HG03575 (cell line): ENCODE measurements at regions not wholly inside any gene's neighbourhood (a gene's known extent, or its start where the extent isn't known, plus 50 kb on each side); places are given as distances from the start of the nearest gene placed in this dataset.

ENCODE experiments used
- ATAC-seq: cut with Tn5 transposase; IDR thresholded peaks from one replicate; pipeline ENCODE4 v1.9.1; 2021; ENCODE audit not compliant: unreplicated experiment, insufficient number of reproducible peaks, low FRiP score; ENCODE audit errors: extremely low read depth

GRCh38 chr7:84479059-84479458, 284.5 kb upstream of the SEMA3A start:
- no peak for ATAC-seq

DNA sequence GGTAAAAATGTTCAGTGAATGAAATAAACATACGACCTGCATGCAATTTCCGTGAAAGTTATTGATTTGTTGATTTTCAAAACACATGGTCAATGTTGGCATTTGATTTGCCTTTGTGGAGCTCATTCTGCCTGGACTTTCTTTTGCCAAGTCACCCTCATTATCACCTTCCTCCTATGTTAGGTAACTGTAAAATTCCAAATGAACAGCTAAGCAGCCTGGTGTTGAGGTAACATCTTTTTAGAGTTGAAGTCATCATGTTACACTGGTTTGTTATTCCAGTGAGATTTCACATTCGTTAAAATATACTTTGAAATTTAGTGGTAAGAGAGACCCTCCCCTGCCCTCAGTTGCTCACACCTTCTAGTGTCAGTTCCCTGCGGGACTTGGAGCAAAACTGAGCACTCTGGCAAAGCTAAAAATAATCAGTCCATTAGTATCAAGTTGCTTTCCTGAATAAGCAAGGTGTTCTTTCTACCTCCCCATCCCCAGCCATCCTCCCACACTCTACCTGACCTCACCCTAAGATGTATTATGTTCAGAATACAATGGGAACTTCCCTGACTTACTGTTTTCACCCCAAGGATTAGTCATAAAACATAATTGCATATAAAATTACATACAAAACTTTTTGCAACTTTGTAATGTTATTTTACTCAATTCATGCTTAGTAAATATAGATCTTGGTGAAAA, 283.3 kb upstream of the SEMA3A start:
- ATAC-seq: no peak

DNA sequence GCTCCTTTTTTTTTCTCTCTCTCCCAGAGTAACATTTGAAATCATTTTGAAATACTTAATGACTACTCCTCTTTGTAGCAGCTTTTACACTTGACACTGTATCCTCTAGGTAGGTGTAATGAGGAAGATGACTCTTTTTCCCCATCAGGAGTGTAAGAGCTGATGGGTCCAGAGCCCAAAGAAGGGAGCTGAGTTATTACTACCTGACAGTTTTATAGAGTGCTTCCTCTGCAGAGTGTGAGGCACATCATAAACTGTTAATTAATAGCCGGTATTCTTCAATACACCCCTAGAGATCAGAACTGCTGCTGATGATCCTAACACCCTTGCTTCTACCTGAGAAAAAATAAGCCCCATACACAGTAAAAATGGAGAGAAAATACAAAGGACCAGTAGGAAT, 279.8 kb upstream of the SEMA3A start:
- no peak for ATAC-seq

DNA sequence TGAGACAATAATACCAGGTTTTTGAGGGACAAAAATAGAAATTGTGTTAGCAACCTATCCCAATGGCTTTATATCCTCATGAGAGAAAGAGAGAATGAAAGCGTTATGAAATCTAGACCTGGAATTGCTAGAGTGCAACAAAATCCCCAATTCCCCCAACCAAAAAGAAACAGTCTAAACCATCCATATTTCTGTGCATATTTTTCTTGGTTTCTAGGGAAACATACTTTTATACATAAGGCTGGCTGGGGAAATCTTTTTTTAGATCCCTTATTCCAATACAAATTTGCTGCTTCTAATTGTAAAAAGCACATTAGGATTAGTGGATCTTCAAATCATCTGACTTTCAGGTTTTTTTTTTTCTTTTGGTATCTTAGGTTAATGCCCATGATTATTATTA, 277.0 kb upstream of the SEMA3A start:
- ATAC-seq: no peak

- no peak for ATAC-seq
Measured at GRCh38 chr7:84469034-84469433, 274.4 kb upstream of the SEMA3A start.

GRCh38 chr7:84462259-84462658, 267.7 kb upstream of the SEMA3A start:
- no peak for ATAC-seq

- no peak for ATAC-seq
Measured at GRCh38 chr7:84461093-84461492, 266.5 kb upstream of the SEMA3A start.

- ATAC-seq: no peak
Measured at GRCh38 chr7:84455788-84456187, 261.2 kb upstream of the SEMA3A start.

DNA sequence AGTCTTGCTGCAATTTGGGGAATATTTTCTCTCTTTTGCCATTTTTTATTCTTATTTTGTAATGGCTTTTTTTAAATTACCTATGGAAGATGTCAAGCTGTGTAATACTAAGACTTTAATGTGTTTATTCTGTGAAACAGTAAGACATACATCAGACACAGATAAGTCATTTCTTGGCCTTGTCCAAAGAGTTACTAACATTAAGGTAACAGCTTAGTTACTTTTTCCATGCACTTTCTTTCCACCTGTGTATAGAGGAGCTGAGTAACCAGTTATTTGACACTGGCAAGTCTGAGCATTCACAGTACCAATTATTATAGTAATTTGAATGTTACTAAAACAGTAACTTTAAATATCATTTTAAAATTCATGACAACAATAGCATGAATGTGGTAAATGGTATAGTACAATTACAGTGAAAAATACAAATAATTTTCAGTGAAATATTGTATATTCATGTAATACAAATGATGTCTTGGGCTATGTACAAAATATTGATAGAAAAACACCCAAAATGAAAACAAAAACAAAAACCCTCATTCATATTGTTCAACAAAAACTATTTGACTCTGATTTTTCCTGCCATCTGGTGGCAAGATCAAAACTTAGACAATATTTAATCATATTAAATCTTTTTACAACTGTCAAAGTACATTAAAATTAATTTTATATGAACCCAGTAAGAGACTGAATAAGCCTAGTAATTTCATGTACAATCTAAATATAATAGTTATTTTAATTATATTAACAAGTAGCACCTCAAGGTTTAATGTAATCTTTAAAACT, 259.8 kb upstream of the SEMA3A start:
- no peak for ATAC-seq

DNA sequence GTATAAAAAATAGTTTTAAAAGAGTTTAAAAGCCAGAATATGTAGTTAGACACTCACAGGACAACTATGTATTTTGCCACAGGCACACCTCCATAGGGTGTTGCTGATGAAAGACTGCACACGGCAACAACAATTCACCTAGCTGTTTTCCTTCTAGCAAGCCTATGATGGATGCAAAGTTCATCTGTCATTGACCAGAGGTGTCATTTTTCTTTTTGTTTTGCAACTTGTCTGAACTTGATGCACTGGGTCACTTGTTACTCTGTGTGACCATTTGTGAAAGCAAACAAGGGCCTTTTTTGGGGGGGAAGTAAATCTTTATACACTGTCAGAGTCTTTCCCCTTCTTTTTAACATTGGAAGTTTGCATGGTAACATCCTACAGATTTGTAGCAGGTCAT, 258.0 kb upstream of the SEMA3A start:
- ATAC-seq: no peak

- no peak for ATAC-seq
Measured at GRCh38 chr7:84450772-84451171, 256.2 kb upstream of the SEMA3A start.

DNA sequence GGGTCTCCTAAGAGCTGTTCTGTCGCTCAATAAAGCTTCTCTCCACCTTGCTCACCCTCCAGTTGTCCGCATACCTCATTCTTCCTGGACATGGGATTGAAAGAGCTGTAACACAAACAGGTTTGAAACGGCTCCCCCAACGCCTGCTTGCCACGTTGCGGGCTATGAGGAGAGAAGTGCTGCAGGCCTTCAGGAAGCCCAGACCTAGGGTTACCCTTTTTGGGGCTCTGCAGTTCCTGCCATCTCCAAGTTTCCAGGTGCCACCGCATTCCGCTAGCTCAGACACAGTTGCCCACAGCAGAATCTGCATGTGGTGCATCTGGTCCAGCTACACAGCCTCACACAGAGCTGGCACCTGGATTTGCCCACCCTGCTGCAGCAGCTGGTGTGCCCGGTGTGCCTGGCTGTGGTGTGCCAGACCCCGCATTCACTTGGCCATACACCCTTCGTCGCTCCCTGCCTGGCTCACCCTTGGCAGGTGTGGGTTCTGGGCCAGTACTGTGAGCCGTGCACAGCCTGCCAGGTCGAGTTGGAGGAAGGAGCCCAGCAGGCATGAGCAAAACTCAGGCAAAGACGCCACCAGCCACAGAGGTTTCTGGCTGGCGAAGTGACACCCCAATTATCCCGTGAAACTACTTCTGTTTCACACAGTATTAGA, 253.2 kb upstream of the SEMA3A start:
- no peak for ATAC-seq

DNA sequence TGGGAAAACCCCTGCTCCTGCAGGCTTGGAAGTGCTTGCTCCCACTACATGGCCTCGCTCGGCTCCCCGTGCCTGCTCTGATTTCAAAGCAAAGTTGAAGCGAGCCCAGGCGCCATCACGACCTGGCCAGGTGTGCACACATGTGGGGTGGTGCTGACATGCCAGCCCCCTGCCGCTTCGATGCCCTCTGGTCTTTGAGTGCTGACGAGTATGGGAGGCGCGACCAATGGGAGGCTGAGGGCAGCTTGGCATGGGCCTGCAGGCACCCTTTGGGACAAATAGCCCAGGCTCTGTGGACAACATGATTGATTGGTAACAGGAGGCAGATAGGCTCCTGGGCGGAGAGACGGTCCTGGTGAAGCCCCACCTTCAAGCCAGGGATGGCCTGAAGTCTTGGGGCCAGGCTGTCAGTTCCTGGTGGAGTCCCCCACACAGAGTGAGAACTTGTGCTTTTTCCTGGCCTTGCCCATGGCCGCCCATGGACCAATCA, 252.4 kb upstream of the SEMA3A start:
- no peak for ATAC-seq

- no peak for ATAC-seq
Measured at GRCh38 chr7:84425702-84426259, 231.2 kb upstream of the SEMA3A start.

DNA sequence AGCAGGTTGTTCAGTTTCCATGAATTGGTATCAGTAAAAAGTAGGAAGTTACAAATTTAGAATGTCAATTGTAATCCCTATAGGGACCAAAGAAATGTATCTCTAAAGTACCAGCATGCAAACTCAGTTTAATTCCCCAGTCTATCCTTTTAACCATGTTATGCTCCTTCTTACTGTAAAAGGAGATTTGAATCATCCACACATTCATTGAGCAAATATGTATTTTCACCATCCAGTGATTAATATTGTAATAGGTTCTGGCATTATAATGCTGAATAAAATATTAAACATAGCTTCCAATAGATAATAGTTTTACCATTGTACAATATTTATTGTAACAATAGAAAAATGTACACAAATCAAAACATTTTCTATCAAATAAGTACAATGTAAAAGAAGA, 228.2 kb upstream of the SEMA3A start:
- no peak for ATAC-seq

DNA sequence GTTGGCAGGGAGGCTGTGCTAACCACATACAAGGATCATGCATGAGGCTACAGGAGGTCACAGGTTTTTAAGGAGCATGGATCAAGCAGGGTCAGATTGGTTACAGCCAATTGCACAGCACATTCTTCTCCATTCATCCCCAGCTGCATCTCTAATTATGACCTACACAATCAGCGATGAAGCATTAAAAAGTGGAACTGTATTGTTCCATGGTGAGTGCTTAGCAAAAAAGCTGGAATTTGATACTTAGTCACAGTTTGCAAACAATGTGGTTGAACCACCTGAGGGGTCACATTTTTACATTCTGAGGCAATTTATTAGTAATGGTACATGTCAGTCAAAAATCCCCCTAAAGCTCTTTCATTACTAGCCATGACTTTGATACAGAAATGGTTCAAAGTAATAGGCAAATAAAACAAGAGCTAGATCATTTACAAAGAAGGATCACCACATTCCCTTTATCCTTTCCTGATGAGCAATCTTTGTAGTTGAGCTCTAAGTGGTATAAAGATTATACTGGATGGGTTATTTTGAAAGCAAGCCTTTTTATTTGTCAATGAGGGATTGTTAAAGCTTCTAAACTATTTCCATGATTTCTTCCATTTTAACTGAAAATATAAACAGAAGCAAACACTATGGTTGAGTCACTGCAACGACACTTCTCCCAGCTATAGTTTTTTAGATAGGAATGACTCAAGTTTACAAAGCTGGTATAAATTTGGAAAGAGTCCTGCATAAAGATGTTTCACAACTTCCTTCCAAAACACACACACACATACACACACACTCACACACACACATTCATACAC, 217.8 kb upstream of the SEMA3A start:
- ATAC-seq: no peak

DNA sequence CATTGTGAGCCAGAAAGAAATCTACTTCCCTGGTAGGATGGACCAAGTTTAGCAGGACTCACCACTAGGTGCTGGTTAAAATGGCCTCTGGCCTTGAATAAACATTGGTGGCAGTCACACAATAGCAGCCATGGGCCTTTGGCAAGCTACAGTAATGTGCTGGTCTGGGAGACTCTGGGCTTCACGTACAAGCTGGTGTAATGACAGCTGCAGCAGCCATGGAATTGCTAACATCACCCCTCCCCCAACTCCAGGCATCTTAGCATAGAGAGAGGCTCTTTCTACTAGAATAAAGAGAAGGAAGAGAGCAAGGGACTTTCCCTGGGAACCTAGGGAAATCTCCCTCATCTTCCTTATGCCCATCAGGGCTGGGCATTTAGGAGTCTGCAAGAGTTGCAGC, 205.1 kb upstream of the SEMA3A start:
- ATAC-seq: no peak

DNA sequence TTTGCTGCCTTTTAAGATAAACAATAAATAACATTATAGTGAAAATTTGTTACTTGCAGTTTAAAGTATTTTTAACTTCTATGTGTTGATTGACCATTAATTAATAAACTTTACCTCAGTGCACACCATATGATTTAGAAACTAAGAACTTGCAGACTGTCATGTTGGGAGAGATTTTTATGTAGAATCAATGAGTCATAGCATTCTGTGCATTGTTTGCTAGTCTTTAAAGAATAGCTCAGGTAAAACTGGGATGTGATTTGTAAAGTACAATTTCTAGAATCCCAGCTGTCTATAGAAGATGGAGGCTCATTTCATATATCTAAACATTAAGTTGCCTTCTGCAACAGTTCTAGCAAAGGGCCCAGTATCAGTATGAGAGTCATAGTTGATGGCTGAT, 199.6 kb upstream of the SEMA3A start:
- ATAC-seq: no peak

DNA sequence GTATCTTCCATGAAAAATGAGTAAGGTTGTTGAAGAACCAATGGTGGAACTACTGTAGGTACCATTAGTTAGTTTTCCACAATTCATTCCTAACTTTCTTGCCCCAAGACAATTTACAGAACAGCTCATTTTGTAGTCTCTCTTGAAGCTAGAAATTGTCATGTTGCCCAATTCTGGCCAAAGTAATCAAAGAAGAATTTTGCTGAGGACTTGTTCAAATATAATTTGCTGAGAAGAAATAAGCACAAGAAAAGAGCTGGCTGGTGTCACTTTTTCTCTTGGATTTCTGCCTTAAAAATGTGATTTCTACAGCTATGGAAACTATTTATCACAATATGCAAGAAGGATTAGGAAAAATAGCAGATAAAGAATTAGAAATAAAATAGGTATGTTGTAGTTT, 199.2 kb upstream of the SEMA3A start:
- no peak for ATAC-seq
